22Rv1 (cell line): ENCODE measurements at regions not wholly inside any gene's neighbourhood (a gene's known extent, or its start where the extent isn't known, plus 50 kb on each side); places are given as distances from the start of the nearest gene placed in this dataset.
"Not testable (repeated sequence)": the region's sequence is repeated elsewhere in the genome, so short reads cannot be mapped to it uniquely, and the experiment has no call there.

Source experiments
- H3K27ac ChIP-seq: fragments of 450-650 bp; 2 replicates; pipeline ENCODE4 v1.5.1; 2017
- CTCF ChIP-seq: fragments of 450-650 bp; IDR thresholded peaks from 2 replicates; pipeline ENCODE4 v1.5.1; 2017; ENCODE audit warnings: mild to moderate bottlenecking
- ZFX ChIP-seq: fragments of 450-650 bp; IDR thresholded peaks from 2 replicates; pipeline ENCODE4 v1.6.1; 2017; ENCODE audit warnings: antibody characterized with exemption, borderline replicate concordance

GRCh38 chr3:154849408-154849807 is 230.7 kb upstream of the MME start:
- TF ChIP-seq ZFX (no peak), CTCF (no peak)

GRCh38 chr3:154844863-154845262 is 235.3 kb upstream of the MME start:
- TF ChIP-seq CTCF (no peak), ZFX (no peak)
- no peak overlapping the region for H3K27ac ChIP-seq

More at GRCh38 chr3:154849408-154849807, 230.7 kb upstream of the MME start:
- H3K27ac ChIP-seq, result no peak overlapping the region

GRCh38 chr3:154843647-154844046 is 236.5 kb upstream of the MME start:
- TF ChIP-seq ZFX (no peak), CTCF (no peak)
- no peak overlapping the region for H3K27ac ChIP-seq

GRCh38 chr3:154842536-154842935 is 237.6 kb upstream of the MME start:
- no peak overlapping the region for H3K27ac ChIP-seq
- TF ChIP-seq CTCF (no peak), ZFX (no peak)

GRCh38 chr3:154835639-154836038 is 244.5 kb upstream of the MME start:
- TF ChIP-seq CTCF, result no peak
- no peak for TF ChIP-seq ZFX

GRCh38 chr3:154834831-154835230 is 245.3 kb upstream of the MME start:
- H3K27ac ChIP-seq, result not testable (repeated sequence)

More at GRCh38 chr3:154835639-154836038, 244.5 kb upstream of the MME start:
- H3K27ac ChIP-seq, result no peak overlapping the region

- TF ChIP-seq ZFX (no peak), CTCF (no peak)
These were observed 250.2 kb upstream of the MME start for GRCh38 chr3:154829929-154830328.

GRCh38 chr3:154819491-154819890 is 260.6 kb upstream of the MME start:
- H3K27ac ChIP-seq, result no peak overlapping the region
- no peak for TF ChIP-seq ZFX
- no peak for TF ChIP-seq CTCF

More at GRCh38 chr3:154829929-154830328, 250.2 kb upstream of the MME start:
- H3K27ac ChIP-seq, result no peak overlapping the region
